ENCODE measurements at regions not wholly inside any gene's neighbourhood (a gene's known extent, or its start where the extent isn't known, plus 50 kb on each side); places are given as distances from the start of the nearest gene placed in this dataset.

DNA sequence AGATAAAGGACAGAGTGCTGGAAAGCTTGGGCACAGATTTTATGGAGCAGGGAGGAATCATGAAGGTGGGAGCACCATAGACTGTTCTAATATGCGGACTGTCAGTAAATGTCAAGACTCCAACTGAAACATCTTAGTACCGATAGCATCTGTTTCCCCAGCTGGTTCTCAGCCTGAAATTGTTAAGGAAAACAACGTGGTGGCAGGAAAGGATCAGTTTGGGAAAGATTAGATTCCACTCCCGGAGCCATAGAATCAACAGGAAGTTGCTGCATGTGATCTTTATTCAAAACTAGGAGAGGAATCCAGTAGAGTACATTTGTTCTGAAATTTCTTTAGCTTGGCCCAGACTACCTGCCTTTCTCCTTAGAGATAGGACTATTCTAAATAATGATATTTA lies 559.1 kb downstream of the CSNK1G3 start:
- intact Hi-C loops (cut with DNase I, micrococcal nuclease), result no loop called here
- no peaks in the 10 kb centered on the region for H3K36me3 ChIP-seq (ENCODE audit: low read depth)
- TF ChIP-seq, protein P1, sequence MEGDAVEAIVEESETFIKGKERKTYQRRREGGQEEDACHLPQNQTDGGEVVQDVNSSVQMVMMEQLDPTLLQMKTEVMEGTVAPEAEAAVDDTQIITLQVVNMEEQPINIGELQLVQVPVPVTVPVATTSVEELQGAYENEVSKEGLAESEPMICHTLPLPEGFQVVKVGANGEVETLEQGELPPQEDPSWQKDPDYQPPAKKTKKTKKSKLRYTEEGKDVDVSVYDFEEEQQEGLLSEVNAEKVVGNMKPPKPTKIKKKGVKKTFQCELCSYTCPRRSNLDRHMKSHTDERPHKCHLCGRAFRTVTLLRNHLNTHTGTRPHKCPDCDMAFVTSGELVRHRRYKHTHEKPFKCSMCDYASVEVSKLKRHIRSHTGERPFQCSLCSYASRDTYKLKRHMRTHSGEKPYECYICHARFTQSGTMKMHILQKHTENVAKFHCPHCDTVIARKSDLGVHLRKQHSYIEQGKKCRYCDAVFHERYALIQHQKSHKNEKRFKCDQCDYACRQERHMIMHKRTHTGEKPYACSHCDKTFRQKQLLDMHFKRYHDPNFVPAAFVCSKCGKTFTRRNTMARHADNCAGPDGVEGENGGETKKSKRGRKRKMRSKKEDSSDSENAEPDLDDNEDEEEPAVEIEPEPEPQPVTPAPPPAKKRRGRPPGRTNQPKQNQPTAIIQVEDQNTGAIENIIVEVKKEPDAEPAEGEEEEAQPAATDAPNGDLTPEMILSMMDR (IDR thresholded peaks at IDR 0.05), result no peak
- no peaks in the 10 kb centered on the region for H3K9me3 ChIP-seq
- no peaks in the 10 kb centered on the region for H3K4me1 ChIP-seq (ENCODE audit: low read depth)
- no peak for ATAC-seq
- DNase-seq, result no peak
- no peak overlapping the region for H3K4me3 ChIP-seq

GRCh38 chr5:124065508-124065907 lies 553.5 kb downstream of the CSNK1G3 start:
- Histone ChIP-seq H3K9me3 (no peaks in the 10 kb centered on the region), H3K36me3 (ENCODE audit: low read depth) (no peaks in the 10 kb centered on the region), H3K4me3 (no peak overlapping the region), H3K4me1 (ENCODE audit: low read depth) (no peaks in the 10 kb centered on the region)
- ATAC-seq (no peak), DNase-seq (no peak)
- TF ChIP-seq, protein P1 (IDR thresholded peaks at IDR 0.05), result no peak
- intact Hi-C loops (cut with DNase I, micrococcal nuclease), result no loop called here

- H3K4me3 ChIP-seq, result no peak overlapping the region
- no peak for DNase-seq
- TF ChIP-seq, protein P1 (IDR thresholded peaks at IDR 0.05), result no peak
- H3K4me1 ChIP-seq (ENCODE audit: low read depth), result no peaks in the 10 kb centered on the region
- ATAC-seq, result no peak
- no peaks in the 10 kb centered on the region for H3K36me3 ChIP-seq (ENCODE audit: low read depth)
- intact Hi-C loops (cut with DNase I, micrococcal nuclease), result no loop called here
- H3K9me3 ChIP-seq, result no peaks in the 10 kb centered on the region
These were observed 553.0 kb downstream of the CSNK1G3 start for GRCh38 chr5:124064956-124065355.

GRCh38 chr5:124061663-124062062 lies 549.7 kb downstream of the CSNK1G3 start:
- TF ChIP-seq, protein P1 (IDR thresholded peaks at IDR 0.05), result no peak
- no peak for ATAC-seq
- peaks cover 5% of the 10 kb centered on the region for H3K4me1 ChIP-seq (ENCODE audit: low read depth)
- no peaks in the 10 kb centered on the region for H3K9me3 ChIP-seq
- intact Hi-C loops (cut with DNase I, micrococcal nuclease), result no loop called here
- DNase-seq, result peak in 1 of 3 donors; percentile 60
- no peaks in the 10 kb centered on the region for H3K36me3 ChIP-seq (ENCODE audit: low read depth)
- no peak overlapping the region for H3K4me3 ChIP-seq

DNA sequence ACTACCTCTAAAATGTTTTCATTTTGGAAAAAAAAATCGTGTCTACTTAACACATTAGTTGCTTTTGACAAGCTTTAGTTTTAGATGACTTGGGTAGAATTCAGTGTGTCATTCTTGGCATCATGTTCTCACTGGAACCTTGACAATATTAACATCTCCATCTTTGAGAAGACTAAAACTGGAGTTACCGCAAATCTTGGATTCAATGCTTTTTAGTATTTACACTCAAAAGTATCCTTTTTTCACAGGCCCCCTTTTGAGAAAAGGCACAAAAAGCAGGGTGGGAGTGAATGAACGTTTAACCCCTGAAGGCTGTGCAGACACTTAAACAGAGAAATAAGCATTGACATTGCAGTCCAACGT lies 549.1 kb downstream of the CSNK1G3 start:
- intact Hi-C loops (cut with DNase I, micrococcal nuclease), result no loop called here
- ATAC-seq (no peak), DNase-seq (no peak)
- TF ChIP-seq, protein P1 (IDR thresholded peaks at IDR 0.05), result no peak
- Histone ChIP-seq H3K9me3 (no peaks in the 10 kb centered on the region), H3K4me1 (ENCODE audit: low read depth) (peaks cover 5% of the 10 kb centered on the region), H3K4me3 (no peak overlapping the region), H3K36me3 (ENCODE audit: low read depth) (no peaks in the 10 kb centered on the region)

DNA sequence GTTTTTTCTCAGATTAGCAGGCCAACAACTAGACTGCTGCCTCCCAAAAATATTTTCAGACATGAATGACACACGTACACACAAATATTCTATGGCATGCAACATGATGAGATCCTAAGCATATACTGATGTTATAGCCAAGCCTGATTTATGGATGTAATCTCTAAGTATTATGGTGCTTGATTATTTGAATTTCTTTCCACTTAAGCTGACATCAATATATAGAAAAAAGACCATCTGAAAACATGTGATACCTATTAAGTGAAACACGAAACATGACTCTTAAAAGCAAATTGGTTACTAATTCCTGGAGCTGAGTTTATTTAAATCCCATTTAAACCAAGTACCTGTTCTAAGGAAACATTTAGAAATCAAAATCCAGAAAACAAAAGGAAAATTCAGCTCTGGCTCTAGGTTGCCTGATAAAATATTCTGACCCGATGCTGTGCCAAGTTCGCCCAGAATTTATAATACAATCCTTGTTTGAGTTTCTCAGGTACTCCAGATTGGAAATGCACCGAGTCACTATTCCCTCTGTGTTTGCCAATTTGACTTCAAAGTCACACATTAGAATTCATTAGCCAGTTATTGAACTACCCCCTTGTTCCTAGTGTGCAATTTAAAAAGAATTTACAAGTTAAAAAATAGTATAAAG lies 548.6 kb downstream of the CSNK1G3 start:
- intact Hi-C loops (cut with DNase I, micrococcal nuclease), result no loop called here
- Histone ChIP-seq H3K36me3 (ENCODE audit: low read depth) (no peaks in the 10 kb centered on the region), H3K4me3 (no peak overlapping the region), H3K9me3 (no peaks in the 10 kb centered on the region), H3K4me1 (ENCODE audit: low read depth) (peaks cover 5% of the 10 kb centered on the region)
- no peak for DNase-seq
- ATAC-seq, result no peak
- TF ChIP-seq, protein P1 (IDR thresholded peaks at IDR 0.05), result no peak

Data from mucosa of descending colon (tissue), 3 donors.